BE2C (cell line): ENCODE measurements at regions not wholly inside any gene's neighbourhood (a gene's known extent, or its start where the extent isn't known, plus 50 kb on each side); places are given as distances from the start of the nearest gene placed in this dataset.
A peak's percentile ranks its signal among the peaks of the same experiment; 100 is the strongest.

Source experiments
- DNase-seq: peaks from one replicate; pipeline ENCODE4 v3.0.0-alpha.2; 2020
- H3K27me3 ChIP-seq: fragments of 250-450 bp; sonication (Bioruptor Pico); 2 replicates; pipeline ENCODE4 v1.5.1; 2020; ENCODE audit warnings: mild to moderate bottlenecking
- H3K36me3 ChIP-seq: fragments of 250-450 bp; sonication (Bioruptor Pico); 2 replicates; pipeline ENCODE4 v1.5.1; 2020; ENCODE audit warnings: mild to moderate bottlenecking
- H3K4me1 ChIP-seq: fragments of 250-450 bp; sonication (Bioruptor Pico); 2 replicates; pipeline ENCODE4 v1.5.1; 2020
- H3K4me3 ChIP-seq: 2 replicates; pipeline ENCODE4 v1.5.1; 2011; ENCODE audit warnings: low read depth, low read length
- H3K9me3 ChIP-seq: fragments of 250-450 bp; sonication (Bioruptor Pico); 2 replicates; pipeline ENCODE4 v1.5.1; 2020
- TF ChIP-seq, protein P1 (sequence below): IDR thresholded peaks from 2 replicates; pipeline ENCODE4 v1.5.1; 2012; ENCODE audit warnings: mild to moderate bottlenecking, low read depth, low read length

DNA sequence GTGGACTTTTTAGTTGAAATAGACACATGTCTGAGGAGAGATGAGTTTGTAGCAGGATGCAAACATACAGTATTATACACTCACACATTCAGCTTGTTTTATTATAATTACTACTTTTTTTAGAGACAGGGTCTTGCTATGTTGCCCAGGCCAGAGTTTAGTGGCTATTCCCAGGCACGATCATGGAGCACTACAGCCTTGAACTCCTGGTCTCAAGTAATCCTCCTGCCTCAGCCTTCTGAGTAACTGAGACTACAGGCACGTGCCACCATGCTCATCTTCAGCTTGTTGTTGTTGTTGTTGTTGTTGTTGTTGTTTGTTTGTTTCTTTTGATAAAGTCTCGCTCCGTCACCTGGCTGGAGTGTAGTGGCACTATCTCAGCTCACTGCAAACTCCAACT, 94.7 kb upstream of the ACSL4 start:
- TF ChIP-seq, protein P1, sequence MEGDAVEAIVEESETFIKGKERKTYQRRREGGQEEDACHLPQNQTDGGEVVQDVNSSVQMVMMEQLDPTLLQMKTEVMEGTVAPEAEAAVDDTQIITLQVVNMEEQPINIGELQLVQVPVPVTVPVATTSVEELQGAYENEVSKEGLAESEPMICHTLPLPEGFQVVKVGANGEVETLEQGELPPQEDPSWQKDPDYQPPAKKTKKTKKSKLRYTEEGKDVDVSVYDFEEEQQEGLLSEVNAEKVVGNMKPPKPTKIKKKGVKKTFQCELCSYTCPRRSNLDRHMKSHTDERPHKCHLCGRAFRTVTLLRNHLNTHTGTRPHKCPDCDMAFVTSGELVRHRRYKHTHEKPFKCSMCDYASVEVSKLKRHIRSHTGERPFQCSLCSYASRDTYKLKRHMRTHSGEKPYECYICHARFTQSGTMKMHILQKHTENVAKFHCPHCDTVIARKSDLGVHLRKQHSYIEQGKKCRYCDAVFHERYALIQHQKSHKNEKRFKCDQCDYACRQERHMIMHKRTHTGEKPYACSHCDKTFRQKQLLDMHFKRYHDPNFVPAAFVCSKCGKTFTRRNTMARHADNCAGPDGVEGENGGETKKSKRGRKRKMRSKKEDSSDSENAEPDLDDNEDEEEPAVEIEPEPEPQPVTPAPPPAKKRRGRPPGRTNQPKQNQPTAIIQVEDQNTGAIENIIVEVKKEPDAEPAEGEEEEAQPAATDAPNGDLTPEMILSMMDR, result no peak
- DNase-seq, result no peak
- no peaks in the 10 kb centered on the region for H3K9me3 ChIP-seq
- H3K4me1 ChIP-seq, result no peaks in the 10 kb centered on the region
- no peaks in the 10 kb centered on the region for H3K36me3 ChIP-seq
- H3K27me3 ChIP-seq, result no peaks in the 10 kb centered on the region
- H3K4me3 ChIP-seq, result no peak overlapping the region

DNA sequence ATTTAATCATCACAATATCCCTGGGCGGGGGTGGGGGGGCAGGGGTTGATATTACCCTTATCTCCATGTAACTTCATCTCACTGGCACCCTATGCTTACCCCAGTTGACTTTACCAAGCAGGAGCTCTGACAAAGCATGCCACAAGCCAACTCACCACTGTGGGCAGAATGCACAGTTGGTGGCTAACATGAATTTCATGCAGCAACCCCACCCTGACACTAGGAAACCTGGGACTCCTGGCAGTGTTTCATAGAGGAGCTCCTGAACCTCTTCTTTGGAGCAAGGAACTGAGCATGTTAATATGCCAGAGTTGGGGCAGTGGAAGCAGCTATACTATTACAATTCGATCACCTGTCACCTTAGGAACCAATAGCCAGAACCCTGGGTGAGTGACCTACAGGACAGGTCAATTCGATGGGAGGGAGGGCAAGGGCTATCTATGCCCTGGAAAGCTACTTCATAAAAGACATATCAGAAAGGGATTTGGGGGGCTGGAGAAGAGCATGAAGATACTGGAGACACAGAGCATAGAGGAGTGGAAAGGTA, 97.2 kb upstream of the ACSL4 start:
- no peaks in the 10 kb centered on the region for H3K4me1 ChIP-seq

DNA sequence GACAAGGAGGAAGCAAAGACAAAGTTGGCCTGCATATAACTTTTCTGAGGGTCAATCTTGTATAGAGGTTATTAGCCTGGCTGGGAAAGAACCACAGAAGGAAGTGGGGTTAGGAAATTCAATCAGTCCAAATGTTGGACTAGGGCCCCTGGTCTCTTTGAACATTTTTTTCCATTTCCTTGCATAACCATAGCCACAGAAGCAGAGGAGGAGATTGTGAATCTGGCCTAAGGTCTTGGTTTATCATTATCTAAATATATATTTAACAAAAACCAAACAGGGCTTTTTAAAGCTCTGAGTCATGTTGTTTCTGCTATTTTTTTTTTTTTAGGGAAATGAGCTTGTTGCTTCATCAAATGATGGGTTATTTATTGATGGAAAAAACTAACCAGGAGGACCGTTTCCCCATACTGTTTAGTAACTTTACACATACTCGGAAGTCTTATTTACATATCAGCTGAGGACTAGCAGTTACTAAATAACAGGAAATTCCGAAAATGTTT, 97.7 kb upstream of the ACSL4 start:
- TF ChIP-seq, protein P1, result no peak
- Histone ChIP-seq H3K4me3 (no peak overlapping the region), H3K36me3 (no peaks in the 10 kb centered on the region), H3K9me3 (no peaks in the 10 kb centered on the region), H3K4me1 (no peaks in the 10 kb centered on the region), H3K27me3 (no peaks in the 10 kb centered on the region)
- DNase-seq, result no peak

More for the DNA sequence above, 97.2 kb upstream of the ACSL4 start:
- Histone ChIP-seq H3K4me3 (no peak overlapping the region), H3K36me3 (no peaks in the 10 kb centered on the region), H3K27me3 (no peaks in the 10 kb centered on the region), H3K9me3 (no peaks in the 10 kb centered on the region)
- no peak for DNase-seq
- TF ChIP-seq, protein P1, result no peak

DNA sequence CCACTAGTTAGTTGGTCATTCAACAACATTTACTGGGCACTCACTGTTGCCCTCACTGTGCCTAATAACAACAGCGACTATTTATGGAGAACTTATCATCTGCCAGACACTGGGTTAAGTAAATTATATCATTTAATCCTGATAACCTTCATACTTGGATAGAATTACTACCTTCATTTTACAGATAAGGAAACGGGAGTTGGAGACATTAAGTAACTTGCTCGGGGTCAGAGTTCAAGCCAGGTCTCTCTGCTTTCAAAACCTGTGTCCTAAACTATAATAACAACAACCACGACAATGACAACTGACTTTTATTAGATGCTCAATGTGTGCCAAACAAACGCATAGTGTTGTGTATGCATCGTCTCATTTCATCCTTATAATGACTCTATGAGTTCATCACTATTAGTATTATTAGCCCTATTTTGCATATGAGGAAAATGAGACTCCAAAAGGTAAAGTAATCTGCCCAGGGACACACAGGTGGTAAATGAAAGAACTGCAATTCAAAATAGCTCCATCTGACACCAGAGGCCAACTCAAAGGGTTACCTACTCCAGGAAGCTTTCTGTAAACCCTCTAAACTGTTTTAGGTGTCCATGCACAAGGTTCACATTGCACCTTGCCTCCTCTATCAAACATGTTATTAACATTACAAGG, 98.4 kb upstream of the ACSL4 start:
- no peaks in the 10 kb centered on the region for H3K27me3 ChIP-seq
- no peak overlapping the region for H3K4me3 ChIP-seq
- no peaks in the 10 kb centered on the region for H3K4me1 ChIP-seq
- no peaks in the 10 kb centered on the region for H3K9me3 ChIP-seq
- TF ChIP-seq, protein P1, result no peak
- no peak for DNase-seq
- H3K36me3 ChIP-seq, result no peaks in the 10 kb centered on the region

DNA sequence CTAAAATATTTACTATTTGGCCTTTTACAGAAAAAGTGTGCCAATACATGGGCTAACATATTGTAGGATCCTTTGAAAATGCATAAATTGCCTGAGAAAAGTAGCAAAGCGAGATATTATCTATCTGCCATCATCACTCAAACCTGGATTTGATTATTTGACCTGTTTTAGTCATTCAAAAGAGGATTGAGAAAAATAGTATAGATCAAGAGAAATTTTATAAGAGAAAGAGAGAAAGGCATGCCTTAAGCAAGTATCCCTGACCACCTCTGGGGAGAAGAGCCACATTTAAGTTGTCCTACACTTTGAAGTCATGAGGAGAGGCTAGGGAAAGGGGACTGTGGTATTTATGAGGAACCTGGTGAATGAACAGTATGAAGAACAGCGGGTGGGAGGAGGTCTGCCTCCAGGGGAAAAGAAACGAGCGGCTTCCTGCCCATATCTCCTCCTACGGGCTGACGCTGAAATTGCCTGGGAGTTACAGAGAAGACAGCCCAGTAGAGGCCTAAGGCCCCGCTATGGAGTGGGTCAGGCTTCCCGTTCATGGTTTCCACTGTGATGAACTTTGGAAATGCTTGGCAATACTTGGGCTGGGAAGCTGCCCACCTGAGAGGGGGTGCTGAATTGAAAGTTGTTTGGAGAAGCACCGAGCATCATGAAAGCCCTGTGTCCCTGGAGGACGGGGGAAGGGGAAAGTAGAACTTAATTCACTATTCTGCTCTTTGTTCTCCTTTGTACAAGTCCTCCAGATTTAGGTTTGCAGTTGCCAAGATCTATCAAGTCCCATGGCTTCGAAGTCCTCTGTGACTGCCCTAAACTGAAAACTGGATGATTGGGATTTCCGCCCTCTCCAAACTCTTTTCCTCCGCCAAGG, 106.9 kb upstream of the ACSL4 start:
- Histone ChIP-seq H3K9me3 (no peaks in the 10 kb centered on the region), H3K36me3 (no peaks in the 10 kb centered on the region), H3K4me1 (no peaks in the 10 kb centered on the region), H3K27me3 (no peaks in the 10 kb centered on the region), H3K4me3 (no peak overlapping the region)
- TF ChIP-seq, protein P1, result no peak
- peak; percentile 9 for DNase-seq
